Endothelial cell of umbilical vein (primary cell): ENCODE measurements at regions not wholly inside any gene's neighbourhood (a gene's known extent, or its start where the extent isn't known, plus 50 kb on each side); places are given as distances from the start of the nearest gene placed in this dataset.

Experiments
- BruUV-seq: library from RNA; stranded (reverse); fragments of 400-500 nt; replicated peaks from 2 replicates; lab custom pipeline; 2021; lab: Mats Ljungman, UMichigan
- CTCF ChIA-PET: fragments of 300-600, 350-600 bp; sonication (Branson Sonifier 250); formaldehyde crosslinking; loops from one replicate; lab custom pipeline; 2021; ENCODE audit warnings: antibody characterized with exemption, inconsistent platforms; lab: Charles Lee
- POLR2A ChIA-PET: fragments of 300-600, 350-600 bp; sonication (Branson Sonifier 250); formaldehyde crosslinking; loops from one replicate; lab custom pipeline; 2021; ENCODE audit warnings: antibody characterized with exemption, inconsistent platforms; lab: Charles Lee
- DNase-seq: peaks from one replicate; pipeline ENCODE4 v3.0.0-alpha.2; 2011; ENCODE audit warnings: low read depth, low spot score
- FAIRE-seq: peaks from 2 replicates; lab custom pipeline; 2011; peaks lifted over from hg19 to GRCh38; lab: Jason Lieb, UNC
- H2AFZ ChIP-seq: 2 replicates; pipeline ENCODE4 v1.6.0; 2012; ENCODE audit warnings: low read depth, low read length, control low read depth, inconsistent platforms
- H3K27ac ChIP-seq: 2 replicates; pipeline ENCODE4 v1.5.1; 2011; ENCODE audit warnings: low read depth, mild to moderate bottlenecking, control low read depth, low read length, moderate library complexity; ENCODE audit not compliant: insufficient read depth
- H3K27me3 ChIP-seq, 2 experiments: 2 replicates each; pipeline versions ENCODE4 v1.6.0 to v1.6.1; 2011; ENCODE audit warnings: low read length in 2 of 2, mixed read lengths in 1 of 2; ENCODE audit not compliant: control insufficient read depth in 2 of 2, insufficient read depth in 2 of 2
- H3K36me3 ChIP-seq, 2 experiments: 2 replicates in 1 of 2; 3 replicates in 1 of 2; pipeline ENCODE4 v1.5.1; 2011; ENCODE audit warnings: low read length in 2 of 2, mild to moderate bottlenecking in 1 of 2, moderate library complexity in 1 of 2; ENCODE audit not compliant: control insufficient read depth in 2 of 2, insufficient read depth in 2 of 2; ENCODE audit errors: extremely low read depth in 1 of 2
- H3K4me1 ChIP-seq: 3 replicates; pipeline ENCODE4 v1.5.1; 2011; ENCODE audit warnings: mild to moderate bottlenecking, low read length; ENCODE audit not compliant: control insufficient read depth, insufficient read depth; ENCODE audit errors: extremely low read depth
- H3K4me2 ChIP-seq: 2 replicates; pipeline ENCODE4 v1.6.1; 2011; ENCODE audit warnings: low read length, control low read depth, mixed read lengths; ENCODE audit not compliant: insufficient read depth
- H3K4me3 ChIP-seq, 3 experiments: fragments of 200-600 bp in 1 of 3; sonication (generic), shearing (Covaris generic) in 1 of 3; replicated peaks in 1 of 3; 2 replicates each; pipeline ENCODE4 v1.5.1; 2011 to 2016; ENCODE audit warnings: control low read depth in 3 of 3, low read length in 3 of 3, mild to moderate bottlenecking in 2 of 3, inconsistent platforms in 1 of 3, low read depth in 1 of 3, moderate library complexity in 1 of 3; ENCODE audit not compliant: insufficient read depth in 1 of 3
- H3K79me2 ChIP-seq: 2 replicates; pipeline ENCODE4 v1.6.0; 2012; ENCODE audit warnings: low read length, inconsistent platforms; ENCODE audit not compliant: control insufficient read depth, insufficient read depth
- H3K9ac ChIP-seq: replicated peaks from 2 replicates; pipeline ENCODE3; 2011; ENCODE audit warnings: low read length, control low read depth; ENCODE audit not compliant: insufficient read depth; ENCODE audit errors: extremely low read depth
- H3K9me1 ChIP-seq: replicated peaks from 3 replicates; pipeline ENCODE4 v1.6.0; 2011; ENCODE audit warnings: mild to moderate bottlenecking, low read length; ENCODE audit not compliant: control insufficient read depth, insufficient read depth; ENCODE audit errors: extremely low read depth
- H3K9me3 ChIP-seq: replicated peaks from 2 replicates; pipeline ENCODE4 v1.5.1; 2012; ENCODE audit warnings: low read length, inconsistent platforms; ENCODE audit not compliant: control insufficient read depth, insufficient read depth
- H4K20me1 ChIP-seq: replicated peaks from 2 replicates; pipeline ENCODE3; 2011; ENCODE audit warnings: mild to moderate bottlenecking, low read length; ENCODE audit not compliant: control insufficient read depth, insufficient read depth; ENCODE audit errors: extremely low read depth
- CTCF ChIP-seq, 2 donors: IDR thresholded peaks; 1 replicate in 1 of 2; 2 replicates in 1 of 2; pipeline ENCODE4 v1.5.1; 2011; ENCODE audit warnings: low read length in 2 of 2, mild to moderate bottlenecking in 2 of 2, moderate library complexity in 2 of 2, control low read depth in 1 of 2, inconsistent platforms in 1 of 2, low read depth in 1 of 2; ENCODE audit not compliant: insufficient read depth in 1 of 2; ENCODE audit errors: extremely low read depth in 1 of 2
- EZH2 ChIP-seq: IDR thresholded peaks from 2 replicates; pipeline ENCODE4 v1.6.1; 2012; ENCODE audit warnings: borderline replicate concordance, low read depth, mild to moderate bottlenecking, moderate library complexity, low read length, inconsistent platforms; ENCODE audit not compliant: severe bottlenecking
- FOS ChIP-seq: IDR thresholded peaks from 2 replicates; pipeline ENCODE4 v1.6.1; 2011; ENCODE audit warnings: mild to moderate bottlenecking, low read length, moderate library complexity, borderline replicate concordance; ENCODE audit not compliant: insufficient read depth
- GATA2 ChIP-seq: IDR thresholded peaks from 2 replicates; pipeline ENCODE4 v1.7.0; 2011; ENCODE audit warnings: low read depth, mild to moderate bottlenecking, moderate library complexity, mixed read lengths, low read length; ENCODE audit not compliant: insufficient read length, insufficient read depth
- JUN ChIP-seq: IDR thresholded peaks from 2 replicates; pipeline ENCODE4 v1.6.1; 2011; ENCODE audit warnings: borderline replicate concordance, low read depth; ENCODE audit not compliant: insufficient read length, insufficient read depth
- MAX ChIP-seq: IDR thresholded peaks from 2 replicates; pipeline ENCODE4 v1.6.1; 2011; ENCODE audit not compliant: insufficient read depth, insufficient read length
- MYC ChIP-seq: IDR thresholded peaks from one replicate; pipeline ENCODE4 v1.6.1; 2011; ENCODE audit warnings: mild to moderate bottlenecking, low read depth, low read length
- POLR2A ChIP-seq: IDR thresholded peaks from 2 replicates; pipeline ENCODE4 v1.6.1; 2012; ENCODE audit warnings: low read depth, mild to moderate bottlenecking, control low read depth, low read length
- POLR2AphosphoS5 ChIP-seq: IDR thresholded peaks from 2 replicates; pipeline ENCODE4 v1.6.1; 2012; ENCODE audit warnings: low read depth, mild to moderate bottlenecking, control low read depth, low read length, moderate library complexity; ENCODE audit not compliant: insufficient read depth
- dilution Hi-C: fragments of 300-500 bp; cut with MboI; formaldehyde crosslinking; loops from one replicate; pipeline ENCODE4 v1.15.0; 2019; ENCODE audit warnings: low sequenced_read_pairs; ENCODE audit not compliant: extremely low pct_ligation_motif_present
- intact Hi-C: fragments of 100-400 bp; cut with micrococcal nuclease; formaldehyde crosslinking; loops from one replicate; pipeline ENCODE4 v1.10.0; 2022

GRCh38 chrX:82973646-82974045 is 534.4 kb upstream of the POU3F4 start:
- Histone ChIP-seq H3K4me3 (no peak overlapping the region), H3K27me3 (no peaks in the 10 kb centered on the region), H3K9ac (no peak overlapping the region), H3K9me3 (no peaks in the 10 kb centered on the region), H3K36me3 (no peaks in the 10 kb centered on the region), H3K79me2 (no peaks in the 10 kb centered on the region), H3K9me1 (no peaks in the 10 kb centered on the region), H3K4me2 (no peak overlapping the region), H3K4me1 (no peaks in the 10 kb centered on the region), H3K27ac (no peak overlapping the region), H2AFZ (no peak overlapping the region), H4K20me1 (no peaks in the 10 kb centered on the region)
- intact Hi-C loops: no loop called here
- no peak for FAIRE-seq
- ChIA-PET POLR2A (no interaction called here), CTCF (no interaction called here)
- BruUV-seq: no TSS peak
- dilution Hi-C loops: no loop called here
- TF ChIP-seq MYC: no peak
- DNase-seq: no peak

GRCh38 chrX:82998163-82998562 is 509.9 kb upstream of the POU3F4 start:
- Histone ChIP-seq H3K9me1 (no peaks in the 10 kb centered on the region), H4K20me1 (no peaks in the 10 kb centered on the region), H3K27me3 (no peaks in the 10 kb centered on the region), H2AFZ (no peak overlapping the region), H3K9ac (no peak overlapping the region), H3K4me2 (no peak overlapping the region), H3K79me2 (no peaks in the 10 kb centered on the region), H3K4me3 (no peak overlapping the region), H3K27ac (no peak overlapping the region), H3K4me1 (no peaks in the 10 kb centered on the region), H3K36me3 (no peaks in the 10 kb centered on the region), H3K9me3 (no peaks in the 10 kb centered on the region)
- CTCF ChIA-PET: no interaction called here
- no TSS peak for BruUV-seq
- dilution Hi-C loops (no loop called here), intact Hi-C loops (no loop called here)
- no peak for FAIRE-seq
- no peak for DNase-seq
- POLR2A ChIA-PET: no interaction called here
- no peak for TF ChIP-seq POLR2AphosphoS5
- no peak for TF ChIP-seq POLR2A
- TF ChIP-seq MYC: no peak
- TF ChIP-seq GATA2: no peak
- no peak for TF ChIP-seq MAX
- no peak for TF ChIP-seq JUN
- no peak for TF ChIP-seq FOS
- no peak for TF ChIP-seq EZH2
- no peak for TF ChIP-seq CTCF (IDR thresholded peaks at IDR 0.05; ENCODE audit: extremely low read depth in 1 of 2, insufficient read depth in 1 of 2, low read depth in 1 of 2, low read length in 2 of 2)
